K562 (cell line): ENCODE measurements at regions not wholly inside any gene's neighbourhood (a gene's known extent, or its start where the extent isn't known, plus 50 kb on each side); places are given as distances from the start of the nearest gene placed in this dataset.

ENCODE experiments used
- ATF1 ChIP-seq, 2 experiments: fragments of 450-650 bp in 1 of 2; IDR thresholded peaks; 2 replicates each; pipeline ENCODE4 v1.6.1; 2016; ENCODE audit warnings: missing compliant biosample characterization in 1 of 2, missing genetic modification characterization in 1 of 2
- BCL6 ChIP-seq: fragments of 250-450 bp; sonication (Bioruptor Pico); IDR thresholded peaks from 2 replicates; pipeline ENCODE4 v1.4.0; 2020
- CBX3 ChIP-seq, 2 experiments: IDR thresholded peaks; 1 replicate in 1 of 2; 2 replicates in 1 of 2; pipeline ENCODE4 v1.6.1; 2012; ENCODE audit warnings: inconsistent platforms in 2 of 2, low read length in 2 of 2, borderline replicate concordance in 1 of 2, control low read depth in 1 of 2
- MBD2 ChIP-seq: sonication (generic); IDR thresholded peaks from 2 replicates; pipeline ENCODE4 v1.6.1; 2016; ENCODE audit warnings: low read depth, borderline replicate concordance
- MED1 ChIP-seq: sonication (generic); formaldehyde crosslinking; IDR thresholded peaks from 2 replicates; pipeline ENCODE4 v1.8.1; 2023; ENCODE audit warnings: missing genetic modification reagents, borderline replicate concordance
- MTA3 ChIP-seq: fragments of 450-650 bp; formaldehyde crosslinking; IDR thresholded peaks from 2 replicates; pipeline ENCODE4 v1.6.1; 2017; ENCODE audit warnings: mild to moderate bottlenecking, borderline replicate concordance
- POLR2AphosphoS5 ChIP-seq: IDR thresholded peaks from 2 replicates; pipeline ENCODE4 v1.6.1; 2011; ENCODE audit warnings: mild to moderate bottlenecking, low read depth, low read length, moderate library complexity; ENCODE audit not compliant: control insufficient read depth, insufficient read depth
- RAD21 ChIP-seq, 2 experiments: fragments of 250-450 bp in 1 of 2; fragments of 450-650 bp in 1 of 2; sonication (Bioruptor Pico) in 1 of 2; formaldehyde crosslinking in 1 of 2; IDR thresholded peaks in 1 of 2; conservative IDR thresholded peaks in 1 of 2; 2 replicates each; pipeline versions ENCODE4 v1.4.0 to v1.8.0; 2020 to 2022; ENCODE audit warnings: mild to moderate bottlenecking in 2 of 2, moderate library complexity in 1 of 2
- ZBTB17 ChIP-seq: fragments of 450-650 bp; formaldehyde crosslinking; IDR thresholded peaks from 2 replicates; pipeline ENCODE4 v1.4.0; 2020; ENCODE audit warnings: mild to moderate bottlenecking
- ZFP1 ChIP-seq: fragments of 450-650 bp; formaldehyde crosslinking; IDR thresholded peaks from 2 replicates; pipeline ENCODE4 v1.4.0; 2020; ENCODE audit warnings: mild to moderate bottlenecking, mixed read lengths
- ZNF778 ChIP-seq: fragments of 450-650 bp; formaldehyde crosslinking; IDR thresholded peaks from 2 replicates; pipeline ENCODE4 v1.4.0; 2020; ENCODE audit warnings: mild to moderate bottlenecking, moderate library complexity
- TF ChIP-seq, protein P1 (sequence below): sonication (generic); formaldehyde crosslinking; IDR thresholded peaks from 2 replicates; pipeline ENCODE4 v1.8.1; 2023; ENCODE audit warnings: missing genetic modification reagents, mild to moderate bottlenecking, borderline replicate concordance
- TF ChIP-seq, protein P2 (sequence below), 2 experiments: fragments of 450-650 bp; formaldehyde crosslinking in 1 of 2; IDR thresholded peaks; 2 replicates each; pipeline versions ENCODE4 v1.4.0 to v1.6.1; 2014 to 2020; ENCODE audit warnings: mild to moderate bottlenecking in 2 of 2, borderline replicate concordance in 1 of 2, low read depth in 1 of 2
- TF ChIP-seq, protein P3 (sequence below): sonication (generic); formaldehyde crosslinking; IDR thresholded peaks from 2 replicates; pipeline ENCODE4 v1.8.0; 2022; ENCODE audit warnings: mild to moderate bottlenecking, missing genetic modification reagents

DNA sequence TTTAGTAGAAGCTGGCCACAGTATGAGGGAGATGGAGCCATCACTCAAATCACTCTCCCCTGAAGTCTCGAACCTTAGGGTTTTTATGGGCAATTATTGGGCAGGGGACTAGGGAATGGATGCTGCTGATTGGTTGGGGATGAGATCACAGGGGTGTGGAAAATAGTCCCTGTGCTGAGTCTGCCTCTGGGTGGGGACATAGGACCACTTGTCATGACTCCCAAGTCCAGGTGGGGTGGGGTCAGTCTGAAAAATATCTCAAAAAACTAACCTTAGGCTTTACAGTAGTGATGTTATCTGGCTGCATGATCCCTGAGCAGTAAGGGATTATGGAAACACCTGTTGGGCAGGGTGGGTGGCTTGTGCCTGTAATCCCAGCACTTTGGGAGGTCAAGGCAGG, 98.6 kb downstream of the XRCC2 start (continued):
- TF ChIP-seq ZFP1 (CRISPR knock-in tag) (no peak), RAD21 (CRISPR knock-in tag; conservative IDR thresholded peaks at IDR 0.05 in 1 of 2, IDR thresholded peaks at IDR 0.05 in 1 of 2) (peak in 1 of 2 experiments; percentile 34; a peak in 2 of 4 replicates), CBX3 (IDR thresholded peaks at IDR 0.05; ENCODE audit: borderline replicate concordance in 1 of 2, low read length in 2 of 2) (peak in 1 of 2 experiments; percentile 74; a peak in 1 of 3 replicates), ZNF778 (CRISPR knock-in tag) (no peak), MED1 (CRISPR knock-in tag) (no peak), ZBTB17 (CRISPR knock-in tag) (no peak), MTA3 (no peak), ATF1 (CRISPR knock-in tag; IDR thresholded peaks at IDR 0.05) (no peak), ATF1 (tag; IDR thresholded peaks at IDR 0.05) (no peak), BCL6 (CRISPR knock-in tag) (no peak), POLR2AphosphoS5 (no peak), MBD2 (no peak)
- TF ChIP-seq, protein P1, sequence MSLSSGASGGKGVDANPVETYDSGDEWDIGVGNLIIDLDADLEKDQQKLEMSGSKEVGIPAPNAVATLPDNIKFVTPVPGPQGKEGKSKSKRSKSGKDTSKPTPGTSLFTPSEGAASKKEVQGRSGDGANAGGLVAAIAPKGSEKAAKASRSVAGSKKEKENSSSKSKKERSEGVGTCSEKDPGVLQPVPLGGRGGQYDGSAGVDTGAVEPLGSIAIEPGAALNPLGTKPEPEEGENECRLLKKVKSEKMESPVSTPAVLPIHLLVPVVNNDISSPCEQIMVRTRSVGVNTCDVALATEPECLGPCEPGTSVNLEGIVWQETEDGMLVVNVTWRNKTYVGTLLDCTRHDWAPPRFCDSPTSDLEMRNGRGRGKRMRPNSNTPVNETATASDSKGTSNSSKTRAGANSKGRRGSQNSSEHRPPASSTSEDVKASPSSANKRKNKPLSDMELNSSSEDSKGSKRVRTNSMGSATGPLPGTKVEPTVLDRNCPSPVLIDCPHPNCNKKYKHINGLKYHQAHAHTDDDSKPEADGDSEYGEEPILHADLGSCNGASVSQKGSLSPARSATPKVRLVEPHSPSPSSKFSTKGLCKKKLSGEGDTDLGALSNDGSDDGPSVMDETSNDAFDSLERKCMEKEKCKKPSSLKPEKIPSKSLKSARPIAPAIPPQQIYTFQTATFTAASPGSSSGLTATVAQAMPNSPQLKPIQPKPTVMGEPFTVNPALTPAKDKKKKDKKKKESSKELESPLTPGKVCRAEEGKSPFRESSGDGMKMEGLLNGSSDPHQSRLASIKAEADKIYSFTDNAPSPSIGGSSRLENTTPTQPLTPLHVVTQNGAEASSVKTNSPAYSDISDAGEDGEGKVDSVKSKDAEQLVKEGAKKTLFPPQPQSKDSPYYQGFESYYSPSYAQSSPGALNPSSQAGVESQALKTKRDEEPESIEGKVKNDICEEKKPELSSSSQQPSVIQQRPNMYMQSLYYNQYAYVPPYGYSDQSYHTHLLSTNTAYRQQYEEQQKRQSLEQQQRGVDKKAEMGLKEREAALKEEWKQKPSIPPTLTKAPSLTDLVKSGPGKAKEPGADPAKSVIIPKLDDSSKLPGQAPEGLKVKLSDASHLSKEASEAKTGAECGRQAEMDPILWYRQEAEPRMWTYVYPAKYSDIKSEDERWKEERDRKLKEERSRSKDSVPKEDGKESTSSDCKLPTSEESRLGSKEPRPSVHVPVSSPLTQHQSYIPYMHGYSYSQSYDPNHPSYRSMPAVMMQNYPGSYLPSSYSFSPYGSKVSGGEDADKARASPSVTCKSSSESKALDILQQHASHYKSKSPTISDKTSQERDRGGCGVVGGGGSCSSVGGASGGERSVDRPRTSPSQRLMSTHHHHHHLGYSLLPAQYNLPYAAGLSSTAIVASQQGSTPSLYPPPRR (CRISPR knock-in tag), result no peak
- TF ChIP-seq, protein P2, sequence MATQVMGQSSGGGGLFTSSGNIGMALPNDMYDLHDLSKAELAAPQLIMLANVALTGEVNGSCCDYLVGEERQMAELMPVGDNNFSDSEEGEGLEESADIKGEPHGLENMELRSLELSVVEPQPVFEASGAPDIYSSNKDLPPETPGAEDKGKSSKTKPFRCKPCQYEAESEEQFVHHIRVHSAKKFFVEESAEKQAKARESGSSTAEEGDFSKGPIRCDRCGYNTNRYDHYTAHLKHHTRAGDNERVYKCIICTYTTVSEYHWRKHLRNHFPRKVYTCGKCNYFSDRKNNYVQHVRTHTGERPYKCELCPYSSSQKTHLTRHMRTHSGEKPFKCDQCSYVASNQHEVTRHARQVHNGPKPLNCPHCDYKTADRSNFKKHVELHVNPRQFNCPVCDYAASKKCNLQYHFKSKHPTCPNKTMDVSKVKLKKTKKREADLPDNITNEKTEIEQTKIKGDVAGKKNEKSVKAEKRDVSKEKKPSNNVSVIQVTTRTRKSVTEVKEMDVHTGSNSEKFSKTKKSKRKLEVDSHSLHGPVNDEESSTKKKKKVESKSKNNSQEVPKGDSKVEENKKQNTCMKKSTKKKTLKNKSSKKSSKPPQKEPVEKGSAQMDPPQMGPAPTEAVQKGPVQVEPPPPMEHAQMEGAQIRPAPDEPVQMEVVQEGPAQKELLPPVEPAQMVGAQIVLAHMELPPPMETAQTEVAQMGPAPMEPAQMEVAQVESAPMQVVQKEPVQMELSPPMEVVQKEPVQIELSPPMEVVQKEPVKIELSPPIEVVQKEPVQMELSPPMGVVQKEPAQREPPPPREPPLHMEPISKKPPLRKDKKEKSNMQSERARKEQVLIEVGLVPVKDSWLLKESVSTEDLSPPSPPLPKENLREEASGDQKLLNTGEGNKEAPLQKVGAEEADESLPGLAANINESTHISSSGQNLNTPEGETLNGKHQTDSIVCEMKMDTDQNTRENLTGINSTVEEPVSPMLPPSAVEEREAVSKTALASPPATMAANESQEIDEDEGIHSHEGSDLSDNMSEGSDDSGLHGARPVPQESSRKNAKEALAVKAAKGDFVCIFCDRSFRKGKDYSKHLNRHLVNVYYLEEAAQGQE (IDR thresholded peaks at IDR 0.05; ENCODE audit: borderline replicate concordance), result peak; percentile 12; the same call in 1 of the 2 replicates
- TF ChIP-seq, protein P2 (CRISPR knock-in tag; IDR thresholded peaks at IDR 0.05; ENCODE audit: low read depth), result no peak
- TF ChIP-seq, protein P3, sequence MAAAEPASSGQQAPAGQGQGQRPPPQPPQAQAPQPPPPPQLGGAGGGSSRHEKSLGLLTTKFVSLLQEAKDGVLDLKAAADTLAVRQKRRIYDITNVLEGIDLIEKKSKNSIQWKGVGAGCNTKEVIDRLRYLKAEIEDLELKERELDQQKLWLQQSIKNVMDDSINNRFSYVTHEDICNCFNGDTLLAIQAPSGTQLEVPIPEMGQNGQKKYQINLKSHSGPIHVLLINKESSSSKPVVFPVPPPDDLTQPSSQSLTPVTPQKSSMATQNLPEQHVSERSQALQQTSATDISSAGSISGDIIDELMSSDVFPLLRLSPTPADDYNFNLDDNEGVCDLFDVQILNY (CRISPR knock-in tag), result no peak
